ENCODE measurements at regions not wholly inside any gene's neighbourhood (a gene's known extent, or its start where the extent isn't known, plus 50 kb on each side); places are given as distances from the start of the nearest gene placed in this dataset.

DNA sequence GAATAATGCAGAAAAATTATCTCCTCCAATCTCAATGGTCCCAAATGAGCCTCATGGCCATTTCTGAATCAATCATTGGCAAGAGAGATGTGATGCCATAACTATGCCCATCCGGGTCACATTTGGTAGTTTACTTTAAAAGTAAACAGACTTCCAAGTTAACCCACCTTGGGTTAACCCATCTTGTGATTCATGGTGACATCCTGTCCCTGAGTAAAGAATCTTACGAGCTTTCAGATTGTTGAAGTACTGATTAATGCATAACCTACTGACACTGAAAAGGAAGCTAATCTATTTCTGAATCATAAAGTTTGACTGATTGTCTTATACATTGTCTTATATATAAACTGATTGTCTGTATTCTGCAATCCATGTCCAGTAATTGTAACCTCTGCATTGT lies 467.2 kb upstream of the AGTR1 start:
- no peaks in the 10 kb centered on the region for H3K4me1 ChIP-seq (ENCODE audit: control insufficient read depth, low read length)
- H3K4me3 ChIP-seq (ENCODE audit: low read length): no peak overlapping the region
- no peak overlapping the region for H3K4me2 ChIP-seq (ENCODE audit: low read length)
- H3K9me3 ChIP-seq (ENCODE audit: control insufficient read depth, insufficient read depth, low read length): no peaks in the 10 kb centered on the region
- TF ChIP-seq, protein P1, sequence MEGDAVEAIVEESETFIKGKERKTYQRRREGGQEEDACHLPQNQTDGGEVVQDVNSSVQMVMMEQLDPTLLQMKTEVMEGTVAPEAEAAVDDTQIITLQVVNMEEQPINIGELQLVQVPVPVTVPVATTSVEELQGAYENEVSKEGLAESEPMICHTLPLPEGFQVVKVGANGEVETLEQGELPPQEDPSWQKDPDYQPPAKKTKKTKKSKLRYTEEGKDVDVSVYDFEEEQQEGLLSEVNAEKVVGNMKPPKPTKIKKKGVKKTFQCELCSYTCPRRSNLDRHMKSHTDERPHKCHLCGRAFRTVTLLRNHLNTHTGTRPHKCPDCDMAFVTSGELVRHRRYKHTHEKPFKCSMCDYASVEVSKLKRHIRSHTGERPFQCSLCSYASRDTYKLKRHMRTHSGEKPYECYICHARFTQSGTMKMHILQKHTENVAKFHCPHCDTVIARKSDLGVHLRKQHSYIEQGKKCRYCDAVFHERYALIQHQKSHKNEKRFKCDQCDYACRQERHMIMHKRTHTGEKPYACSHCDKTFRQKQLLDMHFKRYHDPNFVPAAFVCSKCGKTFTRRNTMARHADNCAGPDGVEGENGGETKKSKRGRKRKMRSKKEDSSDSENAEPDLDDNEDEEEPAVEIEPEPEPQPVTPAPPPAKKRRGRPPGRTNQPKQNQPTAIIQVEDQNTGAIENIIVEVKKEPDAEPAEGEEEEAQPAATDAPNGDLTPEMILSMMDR (IDR thresholded peaks at IDR 0.05; ENCODE audit: low read depth, low read length, poor library complexity, severe bottlenecking): no peak
- no peak for TF ChIP-seq EZH2phosphoT487 (IDR thresholded peaks at IDR 0.05; ENCODE audit: borderline replicate concordance, low read length)
- H3K27me3 ChIP-seq (ENCODE audit: control insufficient read depth, low read length): no peaks in the 10 kb centered on the region
- H3K9me2 ChIP-seq (replicated peaks; ENCODE audit: control insufficient read depth, low read length): no peaks in the 10 kb centered on the region
- no peaks in the 10 kb centered on the region for H3K79me2 ChIP-seq (ENCODE audit: control insufficient read depth, low read length)
- no peak overlapping the region for H3K27ac ChIP-seq (ENCODE audit: low read depth, low read length)
- no peaks in the 10 kb centered on the region for H3K36me3 ChIP-seq (ENCODE audit: control insufficient read depth, low read length)
- H3F3A ChIP-seq (ENCODE audit: control insufficient read depth, insufficient read depth): no peaks in the 10 kb centered on the region
- no peaks in the 10 kb centered on the region for H4K20me1 ChIP-seq (ENCODE audit: control insufficient read depth, insufficient read depth, low read depth, low read length)

GRCh38 chr3:148232389-148232788 lies 465.3 kb upstream of the AGTR1 start:
- H3K27ac ChIP-seq (ENCODE audit: low read depth, low read length): no peak overlapping the region
- H3K4me2 ChIP-seq (ENCODE audit: low read length): no peak overlapping the region
- H4K20me1 ChIP-seq (ENCODE audit: control insufficient read depth, insufficient read depth, low read depth, low read length): no peaks in the 10 kb centered on the region
- H3F3A ChIP-seq (ENCODE audit: control insufficient read depth, insufficient read depth): no peaks in the 10 kb centered on the region
- no peaks in the 10 kb centered on the region for H3K27me3 ChIP-seq (ENCODE audit: control insufficient read depth, low read length)
- H3K9me3 ChIP-seq (ENCODE audit: control insufficient read depth, insufficient read depth, low read length): no peaks in the 10 kb centered on the region
- H3K4me1 ChIP-seq (ENCODE audit: control insufficient read depth, low read length): no peaks in the 10 kb centered on the region
- TF ChIP-seq, protein P1 (IDR thresholded peaks at IDR 0.05; ENCODE audit: low read depth, low read length, poor library complexity, severe bottlenecking): no peak
- TF ChIP-seq EZH2phosphoT487 (IDR thresholded peaks at IDR 0.05; ENCODE audit: borderline replicate concordance, low read length): no peak
- no peak overlapping the region for H3K4me3 ChIP-seq (ENCODE audit: low read length)
- no peaks in the 10 kb centered on the region for H3K79me2 ChIP-seq (ENCODE audit: control insufficient read depth, low read length)
- H3K36me3 ChIP-seq (ENCODE audit: control insufficient read depth, low read length): no peaks in the 10 kb centered on the region
- H3K9me2 ChIP-seq (replicated peaks; ENCODE audit: control insufficient read depth, low read length): no peaks in the 10 kb centered on the region

DNA sequence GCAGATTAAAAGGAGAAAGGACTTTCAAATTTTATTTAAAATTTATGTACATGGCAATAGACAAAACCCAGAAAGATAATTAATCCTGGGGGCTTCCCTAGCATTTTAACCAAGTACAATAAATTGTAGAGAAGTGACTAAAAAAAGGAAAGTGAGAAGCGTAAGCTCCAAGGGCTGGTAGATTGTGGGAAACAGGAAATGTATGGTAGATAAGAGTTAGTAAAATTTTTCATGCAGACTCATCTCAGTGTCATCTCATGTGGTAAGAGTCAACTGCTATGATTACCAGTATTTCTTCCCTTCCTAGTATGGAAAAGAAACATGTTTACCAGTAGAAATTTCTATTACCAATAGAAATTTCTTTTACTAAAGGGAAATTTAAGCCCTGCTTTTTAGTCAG lies 464.3 kb upstream of the AGTR1 start:
- H3K4me1 ChIP-seq (ENCODE audit: control insufficient read depth, low read length): no peaks in the 10 kb centered on the region
- no peaks in the 10 kb centered on the region for H3K9me2 ChIP-seq (replicated peaks; ENCODE audit: control insufficient read depth, low read length)
- TF ChIP-seq EZH2phosphoT487 (IDR thresholded peaks at IDR 0.05; ENCODE audit: borderline replicate concordance, low read length): no peak
- TF ChIP-seq, protein P1 (IDR thresholded peaks at IDR 0.05; ENCODE audit: low read depth, low read length, poor library complexity, severe bottlenecking): no peak
- no peaks in the 10 kb centered on the region for H4K20me1 ChIP-seq (ENCODE audit: control insufficient read depth, insufficient read depth, low read depth, low read length)
- no peak overlapping the region for H3K27ac ChIP-seq (ENCODE audit: low read depth, low read length)
- no peaks in the 10 kb centered on the region for H3K27me3 ChIP-seq (ENCODE audit: control insufficient read depth, low read length)
- H3K9me3 ChIP-seq (ENCODE audit: control insufficient read depth, insufficient read depth, low read length): no peaks in the 10 kb centered on the region
- H3F3A ChIP-seq (ENCODE audit: control insufficient read depth, insufficient read depth): no peaks in the 10 kb centered on the region
- no peak overlapping the region for H3K4me3 ChIP-seq (ENCODE audit: low read length)
- H3K79me2 ChIP-seq (ENCODE audit: control insufficient read depth, low read length): no peaks in the 10 kb centered on the region
- H3K36me3 ChIP-seq (ENCODE audit: control insufficient read depth, low read length): no peaks in the 10 kb centered on the region
- no peak overlapping the region for H3K4me2 ChIP-seq (ENCODE audit: low read length)

GRCh38 chr3:148234536-148234935 lies 463.2 kb upstream of the AGTR1 start:
- no peaks in the 10 kb centered on the region for H3K36me3 ChIP-seq (ENCODE audit: control insufficient read depth, low read length)
- H3K79me2 ChIP-seq (ENCODE audit: control insufficient read depth, low read length): no peaks in the 10 kb centered on the region
- no peak overlapping the region for H3K4me3 ChIP-seq (ENCODE audit: low read length)
- no peak for TF ChIP-seq EZH2phosphoT487 (IDR thresholded peaks at IDR 0.05; ENCODE audit: borderline replicate concordance, low read length)
- TF ChIP-seq, protein P1 (IDR thresholded peaks at IDR 0.05; ENCODE audit: low read depth, low read length, poor library complexity, severe bottlenecking): no peak
- no peaks in the 10 kb centered on the region for H4K20me1 ChIP-seq (ENCODE audit: control insufficient read depth, insufficient read depth, low read depth, low read length)
- no peaks in the 10 kb centered on the region for H3K4me1 ChIP-seq (ENCODE audit: control insufficient read depth, low read length)
- H3K9me2 ChIP-seq (replicated peaks; ENCODE audit: control insufficient read depth, low read length): no peaks in the 10 kb centered on the region
- no peak overlapping the region for H3K4me2 ChIP-seq (ENCODE audit: low read length)
- no peak overlapping the region for H3K27ac ChIP-seq (ENCODE audit: low read depth, low read length)
- H3K27me3 ChIP-seq (ENCODE audit: control insufficient read depth, low read length): no peaks in the 10 kb centered on the region
- H3F3A ChIP-seq (ENCODE audit: control insufficient read depth, insufficient read depth): no peaks in the 10 kb centered on the region
- H3K9me3 ChIP-seq (ENCODE audit: control insufficient read depth, insufficient read depth, low read length): no peaks in the 10 kb centered on the region
